HG02852 (cell line): ENCODE measurements at regions not wholly inside any gene's neighbourhood (a gene's known extent, or its start where the extent isn't known, plus 50 kb on each side); places are given as distances from the start of the nearest gene placed in this dataset.

ENCODE experiments used
- ATAC-seq: cut with Tn5 transposase; IDR thresholded peaks from one replicate; pipeline ENCODE4 v1.9.1; 2021; ENCODE audit warnings: mild to moderate bottlenecking, moderate library complexity; ENCODE audit not compliant: unreplicated experiment

GRCh38 chr9:663541-663940, 178.0 kb upstream of the DMRT1 start:
- ATAC-seq = no peak

- no peak for ATAC-seq
These were observed 176.2 kb upstream of the DMRT1 start for GRCh38 chr9:665296-665695.

GRCh38 chr9:671997-672396, 169.5 kb upstream of the DMRT1 start:
- no peak for ATAC-seq

DNA sequence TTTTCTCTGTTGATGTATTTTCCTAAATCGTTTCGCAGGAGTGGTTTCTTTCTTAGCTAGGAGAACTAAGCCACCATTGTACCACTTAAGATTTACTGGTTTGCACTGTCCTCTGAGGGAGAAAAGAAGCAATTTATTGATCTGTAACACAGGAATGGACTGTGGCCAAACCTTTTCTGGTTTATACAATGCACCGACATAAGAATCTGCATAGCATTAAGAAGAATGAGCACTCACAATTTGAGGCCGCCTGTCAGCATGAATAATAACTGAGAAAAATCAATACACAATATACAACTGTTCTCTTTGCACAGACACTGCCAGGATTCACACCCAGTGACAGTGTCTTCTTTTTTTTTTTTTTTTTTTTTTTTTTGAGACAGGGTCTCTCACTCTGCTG, 168.6 kb upstream of the DMRT1 start:
- no peak for ATAC-seq

GRCh38 chr9:673264-673965, 168.1 kb upstream of the DMRT1 start:
- ATAC-seq = no peak

GRCh38 chr9:673966-674526, 167.5 kb upstream of the DMRT1 start:
- no peak for ATAC-seq

DNA sequence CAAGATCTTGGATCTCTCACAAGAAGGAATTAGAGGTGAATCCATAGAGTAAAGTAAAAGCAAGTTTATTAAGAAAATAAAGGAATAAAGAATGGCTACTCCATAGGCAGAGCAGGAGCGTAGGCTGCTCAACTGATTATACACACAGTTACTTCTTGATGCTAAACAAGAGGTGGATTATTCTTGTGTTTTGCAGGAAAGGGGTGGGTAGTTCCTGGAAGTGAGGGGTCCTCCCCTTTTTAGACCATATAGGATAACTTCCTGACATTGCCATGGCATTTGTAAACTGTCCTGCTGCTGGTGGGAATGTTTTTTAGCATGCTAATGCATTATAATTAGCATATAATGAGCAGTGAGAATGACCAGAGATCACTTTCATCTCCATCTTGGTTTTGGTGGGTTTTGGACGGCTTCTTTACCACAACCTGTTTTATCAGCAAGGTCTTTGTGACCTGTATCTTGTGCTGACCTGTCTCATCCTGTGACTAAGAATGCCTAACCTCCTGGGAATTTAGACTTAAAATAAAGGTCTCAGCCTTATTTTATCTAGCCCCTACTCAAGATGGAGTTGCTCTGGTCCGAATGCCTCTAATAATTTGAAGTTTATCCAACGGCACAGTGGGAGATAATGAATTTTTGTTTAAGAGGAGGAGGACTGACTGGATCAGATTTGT, 165.7 kb upstream of the DMRT1 start:
- no peak for ATAC-seq

DNA sequence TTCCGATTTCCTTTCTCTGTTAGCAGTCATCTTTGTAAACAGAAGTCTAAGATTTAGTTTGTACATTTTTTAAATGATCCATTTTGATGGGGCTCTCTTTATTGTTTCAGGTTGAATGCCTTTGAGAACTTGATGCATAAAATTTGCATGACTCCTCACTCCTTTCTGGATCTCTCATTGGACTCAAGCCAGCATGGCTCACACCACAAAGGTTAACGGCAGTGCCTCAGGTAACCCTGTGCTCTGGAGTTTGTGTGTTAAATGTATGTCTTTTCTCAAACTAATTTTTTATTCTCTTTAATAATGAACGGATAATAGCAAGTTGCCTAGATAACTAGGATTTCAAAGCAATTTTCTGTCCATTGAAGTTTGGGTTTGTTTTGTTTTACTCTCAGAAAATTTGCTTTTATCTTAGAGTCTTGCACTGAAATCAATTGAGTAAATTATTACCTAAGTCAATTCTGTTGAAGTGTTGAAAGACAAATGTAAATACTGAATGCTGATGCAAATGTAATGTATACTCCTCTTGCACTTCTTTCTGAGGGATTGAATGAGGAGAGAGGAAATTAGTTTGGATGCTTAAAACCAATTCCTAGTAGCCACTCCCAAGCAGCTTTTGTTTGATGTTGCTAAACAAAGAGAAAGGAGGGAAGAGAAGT, 164.6 kb upstream of the DMRT1 start:
- no peak for ATAC-seq

DNA sequence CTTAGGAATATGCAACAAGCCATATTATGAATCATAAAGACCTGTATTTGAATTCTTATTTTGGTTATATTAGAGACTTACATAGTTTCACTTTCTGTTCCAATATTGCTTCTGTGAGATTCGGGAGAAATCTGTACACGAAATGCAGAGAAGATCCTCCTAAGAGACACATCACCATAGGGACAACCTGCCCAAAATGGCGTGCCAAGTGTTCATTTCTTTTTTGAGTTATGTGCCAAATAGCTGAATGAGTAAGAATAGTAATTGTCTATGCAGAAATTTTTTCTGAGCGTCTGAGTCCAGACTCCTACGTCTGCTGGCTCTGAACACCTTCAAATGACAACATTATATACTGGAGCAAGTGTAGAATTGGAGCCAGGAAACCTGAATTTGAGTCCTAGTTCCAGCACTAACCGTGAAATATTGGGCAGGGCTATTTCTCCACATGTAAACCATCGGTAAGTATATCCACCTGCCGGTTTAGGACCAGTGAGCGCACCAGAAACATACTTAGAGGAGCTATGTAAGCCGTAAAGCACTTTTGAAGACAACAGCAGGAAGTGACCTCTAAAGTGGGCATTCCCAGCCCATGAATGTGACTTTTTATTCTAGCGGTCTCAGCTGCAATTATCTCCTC, 163.9 kb upstream of the DMRT1 start:
- no peak for ATAC-seq

DNA sequence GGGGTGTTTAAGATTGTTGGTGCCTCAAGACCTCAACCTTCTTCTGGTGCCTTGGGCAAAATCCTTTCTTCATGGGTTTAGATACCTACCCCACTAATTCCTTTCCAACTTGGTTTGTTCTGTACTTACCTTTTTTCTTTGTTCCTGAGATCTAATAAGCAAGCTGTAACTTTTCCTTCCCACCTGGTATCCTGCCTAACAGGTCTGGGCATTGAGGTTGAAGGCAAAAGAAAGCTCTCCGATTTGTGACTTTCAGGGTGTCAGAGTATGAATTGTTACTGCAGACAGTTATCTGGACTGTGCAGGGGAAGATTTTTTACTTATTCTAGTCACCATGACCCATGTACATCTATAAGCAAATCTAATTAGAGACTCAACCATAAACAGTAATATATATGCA, 162.6 kb upstream of the DMRT1 start:
- no peak for ATAC-seq

GRCh38 chr9:679462-679861, 162.0 kb upstream of the DMRT1 start:
- no peak for ATAC-seq

GRCh38 chr9:680106-680505, 161.4 kb upstream of the DMRT1 start:
- no peak for ATAC-seq

DNA sequence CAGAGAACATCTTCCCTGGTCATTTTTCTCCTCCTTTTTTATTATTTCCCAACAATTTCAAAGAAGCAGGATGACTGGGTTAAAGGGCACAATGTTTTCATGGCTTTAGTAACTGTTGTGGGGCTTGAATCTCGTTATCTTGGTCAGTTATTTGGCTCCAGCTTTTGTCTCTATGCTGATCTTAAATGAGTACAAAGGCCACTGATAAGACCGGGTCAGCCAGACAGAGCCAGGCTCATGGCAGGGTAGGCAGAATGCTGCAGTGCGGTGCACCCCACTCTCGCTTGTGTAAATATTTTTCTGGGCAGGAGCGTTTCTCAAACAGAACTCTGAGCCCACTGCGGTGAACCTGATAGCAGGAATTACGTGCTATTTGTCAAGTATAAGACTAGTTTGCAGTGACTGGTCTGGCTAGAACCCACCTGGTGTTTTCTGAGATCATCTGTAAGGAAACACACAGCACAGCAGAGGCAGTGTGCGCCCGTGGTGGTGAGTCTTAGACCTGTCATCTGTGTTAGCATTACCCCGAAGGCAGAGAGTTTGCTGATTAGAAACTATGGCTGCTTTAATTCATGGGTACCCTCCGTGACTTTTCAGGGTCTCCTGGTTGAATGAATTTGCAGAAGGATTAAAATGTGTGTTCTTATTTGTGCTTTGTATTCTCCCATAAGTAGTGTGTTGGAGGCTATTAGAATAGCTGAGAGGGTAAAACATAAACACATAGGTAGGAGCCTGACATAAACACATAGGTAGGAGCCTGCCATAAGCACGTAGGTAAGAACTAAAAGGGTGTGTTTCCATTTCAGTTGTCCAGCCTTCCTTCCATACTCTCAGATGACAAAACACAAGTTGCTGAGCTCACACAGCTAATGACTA, 158.6 kb upstream of the DMRT1 start:
- no peak for ATAC-seq

DNA sequence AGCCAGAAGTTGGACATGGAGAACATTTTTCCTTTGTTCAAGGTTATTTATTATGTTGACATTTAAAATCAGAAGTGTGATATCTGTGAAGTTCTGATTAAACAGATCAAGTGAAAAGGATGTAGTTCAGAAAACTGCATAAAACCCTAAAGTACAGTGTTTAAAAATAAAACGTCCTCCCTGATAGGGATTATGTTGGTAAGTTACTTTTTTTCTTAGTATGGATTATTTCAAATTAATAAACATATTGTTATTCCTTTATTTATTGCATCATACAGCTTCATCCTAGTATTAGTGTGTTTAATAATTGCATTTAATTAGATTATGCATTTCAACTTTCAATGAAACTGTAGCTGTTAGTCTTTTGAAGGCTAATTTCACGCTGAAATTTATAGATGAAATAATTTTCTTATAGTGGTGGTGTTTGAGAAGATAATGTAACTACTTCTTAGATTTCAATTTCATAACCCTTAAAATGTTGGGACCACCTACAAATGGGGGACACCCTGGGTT, 157.9 kb upstream of the DMRT1 start:
- no peak for ATAC-seq

- no peak for ATAC-seq
These were observed 157.2 kb upstream of the DMRT1 start for GRCh38 chr9:684054-684890.

DNA sequence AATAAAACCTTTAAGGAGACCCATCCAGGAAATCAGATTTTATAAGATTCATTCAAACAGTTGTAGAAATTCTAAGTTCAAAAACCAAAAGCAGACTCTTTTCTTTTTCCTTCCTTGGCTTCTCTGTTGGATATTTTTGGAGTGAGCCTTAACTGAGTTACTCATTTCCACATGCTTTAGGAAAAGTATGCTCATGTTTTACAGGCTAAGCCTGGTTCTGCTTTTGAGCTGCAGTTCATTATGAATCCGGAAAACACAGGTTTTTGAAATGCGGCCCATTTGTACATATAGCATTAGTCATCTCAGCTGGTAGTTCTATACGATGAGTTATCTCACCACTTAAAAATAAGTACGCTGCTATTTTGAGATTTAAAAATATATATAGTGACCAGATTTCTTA, 156.6 kb upstream of the DMRT1 start:
- ATAC-seq = no peak

DNA sequence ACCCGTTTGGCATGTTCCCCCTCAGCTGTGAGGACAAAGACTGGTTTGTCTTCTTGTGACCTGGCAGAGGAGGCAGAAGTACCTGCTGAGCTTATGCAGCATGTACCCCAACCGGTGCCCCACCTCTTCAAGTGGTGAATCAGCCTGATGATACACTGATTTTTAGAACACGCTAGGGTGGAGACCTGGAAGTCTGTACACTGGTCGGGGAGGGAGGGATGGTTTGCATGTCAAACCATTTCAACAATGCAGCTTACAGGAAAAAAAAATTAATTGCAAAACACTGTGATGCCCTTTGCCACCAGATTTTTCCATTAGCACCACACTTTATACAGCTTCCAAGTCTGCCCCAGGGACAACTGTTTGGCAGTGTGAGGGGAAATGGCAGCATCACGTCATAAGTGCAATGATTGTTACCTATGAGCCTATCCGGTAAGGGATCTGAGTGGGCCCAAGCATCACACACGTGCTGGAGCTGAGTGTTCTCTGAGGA, 155.1 kb upstream of the DMRT1 start:
- no peak for ATAC-seq

- no peak for ATAC-seq
These were observed 154.3 kb upstream of the DMRT1 start for GRCh38 chr9:687034-687785.

- ATAC-seq = no peak
These were observed 153.5 kb upstream of the DMRT1 start for GRCh38 chr9:687994-688393.
